GM12878 (cell line): ENCODE measurements at regions not wholly inside any gene's neighbourhood (a gene's known extent, or its start where the extent isn't known, plus 50 kb on each side); places are given as distances from the start of the nearest gene placed in this dataset.

Source experiments
- ATAC-seq: fragments of 200-7000 bp; cut with Tn5 transposase; 3 replicates; pipeline ENCODE4 v1.9.1; 2020; ENCODE audit warnings: mild to moderate bottlenecking, moderate library complexity
- BruUV-seq: library from RNA; stranded (reverse); fragments of 400-500 nt; replicated peaks from 2 replicates; lab custom pipeline; 2021; lab: Mats Ljungman, UMichigan
- CTCF ChIA-PET: fragments of 300-600 bp; sonication (Branson Sonifier 250); formaldehyde crosslinking; extraction: SDS; loops from one replicate; lab custom pipeline; 2021; ENCODE audit warnings: inconsistent platforms; lab: Yijun Ruan, JAX
- POLR2A ChIA-PET: fragments of 350-600 bp; formaldehyde crosslinking; extraction: SDS; loops from one replicate; lab custom pipeline; 2021; ENCODE audit warnings: inconsistent platforms; lab: Charles Lee
- RAD21 ChIA-PET: fragments of 300-600 bp; sonication (Branson Sonifier 250); formaldehyde crosslinking; loops from one replicate; lab custom pipeline; 2023; ENCODE audit warnings: antibody characterized with exemption; ENCODE audit not compliant: unreplicated experiment; lab: Charles Lee
- SMC1A ChIA-PET: fragments of 300-600 bp; sonication (Branson Sonifier 250); formaldehyde crosslinking; loops from one replicate; lab custom pipeline; 2023; ENCODE audit not compliant: unreplicated experiment, uncharacterized antibody; lab: Charles Lee
- DNase-seq: peaks from one replicate; pipeline ENCODE4 v3.0.0-alpha.2; 2011; ENCODE audit warnings: low read depth, low spot score
- FAIRE-seq: peaks from 3 replicates; lab custom pipeline; 2011; peaks lifted over from hg19 to GRCh38; lab: Jason Lieb, UNC
- H2AFZ ChIP-seq: 2 replicates; pipeline ENCODE4 v1.6.0; 2011; ENCODE audit warnings: low read depth, low read length, control low read depth; ENCODE audit not compliant: control insufficient read depth
- H3K27ac ChIP-seq: 2 replicates; pipeline ENCODE4 v1.5.1; 2011; ENCODE audit warnings: control low read depth; ENCODE audit not compliant: control insufficient read depth, insufficient read depth
- H3K27me3 ChIP-seq, 2 experiments: replicated peaks in 1 of 2; 2 replicates each; pipeline versions ENCODE4 v1.6.0 to v1.6.1; 2011; ENCODE audit warnings: low read length in 1 of 2; ENCODE audit not compliant: control insufficient read depth in 2 of 2, insufficient read depth in 2 of 2
- H3K36me3 ChIP-seq, 2 experiments: 2 replicates each; pipeline ENCODE4 v1.5.1; 2011; ENCODE audit warnings: low read length in 1 of 2; ENCODE audit not compliant: control insufficient read depth in 2 of 2, insufficient read depth in 2 of 2
- H3K4me1 ChIP-seq: 2 replicates; pipeline ENCODE4 v1.6.1; 2011; ENCODE audit warnings: mild to moderate bottlenecking, low read length, moderate library complexity, mixed read lengths; ENCODE audit not compliant: control insufficient read depth, insufficient read depth
- H3K4me2 ChIP-seq: 2 replicates; pipeline ENCODE4 v1.6.0; 2011; ENCODE audit warnings: control low read depth; ENCODE audit not compliant: control insufficient read depth, insufficient read depth
- H3K4me3 ChIP-seq: fragments of 200-600 bp; sonication (generic); 2 replicates; pipeline ENCODE4 v1.5.1; 2016
- H3K79me2 ChIP-seq: 2 replicates; pipeline ENCODE4 v1.6.0; 2011; ENCODE audit warnings: low read length; ENCODE audit not compliant: control insufficient read depth, insufficient read depth
- H3K9ac ChIP-seq: 2 replicates; pipeline ENCODE4 v1.8.0; 2011; ENCODE audit warnings: low read length, control low read depth, mixed read lengths; ENCODE audit not compliant: control insufficient read depth, insufficient read depth
- H3K9me3 ChIP-seq: replicated peaks from 3 replicates; pipeline ENCODE4 v1.5.1; 2011; ENCODE audit warnings: mild to moderate bottlenecking, low read length; ENCODE audit not compliant: control insufficient read depth, insufficient read depth
- H4K20me1 ChIP-seq: 2 replicates; pipeline ENCODE4 v1.6.0; 2011; ENCODE audit not compliant: control insufficient read depth, insufficient read depth
- ASH2L ChIP-seq: fragments of 300-600, 200-600 bp; sonication (generic); IDR thresholded peaks from 2 replicates; pipeline ENCODE4 v1.6.1; 2017; ENCODE audit warnings: low read depth, mild to moderate bottlenecking, borderline replicate concordance
- ATF7 ChIP-seq: fragments of 450-650 bp; IDR thresholded peaks from 2 replicates; pipeline ENCODE4 v1.6.1; 2016; ENCODE audit warnings: low read depth, mild to moderate bottlenecking
- CBX3 ChIP-seq: fragments of 200-600 bp; sonication (generic); IDR thresholded peaks from 2 replicates; pipeline ENCODE4 v1.6.1; 2016; ENCODE audit warnings: low read depth, borderline replicate concordance
- EP300 ChIP-seq, 2 experiments: fragments of 150-350 bp in 1 of 2; IDR thresholded peaks; 2 replicates each; pipeline ENCODE4 v1.6.1; 2011 to 2012; ENCODE audit warnings: low read depth in 2 of 2, low read length in 2 of 2, borderline replicate concordance in 1 of 2, improper control_type of control experiment in 1 of 2, inconsistent platforms in 1 of 2; ENCODE audit not compliant: control insufficient read depth in 1 of 2
- GATAD2B ChIP-seq: fragments of 450-650 bp; conservative IDR thresholded peaks from 2 replicates; pipeline ENCODE4 v1.6.1; 2017; ENCODE audit warnings: low read depth, mild to moderate bottlenecking, moderate library complexity
- HDAC6 ChIP-seq: fragments of 200-600 bp; sonication (generic); IDR thresholded peaks from one replicate; pipeline ENCODE4 v1.8.0; 2017; ENCODE audit warnings: antibody characterized with exemption; ENCODE audit not compliant: unreplicated experiment
- NFIC ChIP-seq: IDR thresholded peaks from 2 replicates; pipeline ENCODE4 v1.6.1; 2012; ENCODE audit warnings: low read depth, mild to moderate bottlenecking, inconsistent platforms, low read length, moderate library complexity
- RCOR1 ChIP-seq: conservative IDR thresholded peaks from 2 replicates; pipeline ENCODE4 v1.6.1; 2012; ENCODE audit warnings: low read depth, low read length, improper control_type of control experiment
- RUNX3 ChIP-seq: IDR thresholded peaks from 2 replicates; pipeline ENCODE4 v1.6.1; 2012; ENCODE audit warnings: low read length, inconsistent platforms
- SIN3A ChIP-seq: IDR thresholded peaks from 2 replicates; pipeline ENCODE4 v1.6.1; 2012; ENCODE audit warnings: low read depth, low read length, improper control_type of control experiment
- SMC3 ChIP-seq: IDR thresholded peaks from 2 replicates; pipeline ENCODE4 v1.6.1; 2011; ENCODE audit warnings: low read length, improper control_type of control experiment, borderline replicate concordance
- WGBS: methylation state at CpG from one replicate; pipeline ENCODE4 v1.1.6; 2016; ENCODE audit warnings: low lambda C conversion rate; ENCODE audit not compliant: insufficient replicate concordance, insufficient coverage; ENCODE audit errors: missing lambda C conversion rate; 5-methylcytosine and 5-hydroxymethylcytosine counted together
- in situ Hi-C: fragments of 300-500 bp; cut with MboI; formaldehyde crosslinking; loops from 9 replicates; pipeline ENCODE4 v1.14.3; 2018; ENCODE audit warnings: mixed read lengths
- intact Hi-C: fragments of 100-400 bp; cut with micrococcal nuclease; formaldehyde crosslinking; loops from one replicate; pipeline ENCODE4 v1.14.2; 2022; ENCODE audit not compliant: unreplicated experiment
- TF ChIP-seq, protein P1 (sequence below): fragments of 150-350 bp; IDR thresholded peaks from 2 replicates; pipeline ENCODE4 v1.6.1; 2014; ENCODE audit warnings: mild to moderate bottlenecking, low read depth, low read length

DNA sequence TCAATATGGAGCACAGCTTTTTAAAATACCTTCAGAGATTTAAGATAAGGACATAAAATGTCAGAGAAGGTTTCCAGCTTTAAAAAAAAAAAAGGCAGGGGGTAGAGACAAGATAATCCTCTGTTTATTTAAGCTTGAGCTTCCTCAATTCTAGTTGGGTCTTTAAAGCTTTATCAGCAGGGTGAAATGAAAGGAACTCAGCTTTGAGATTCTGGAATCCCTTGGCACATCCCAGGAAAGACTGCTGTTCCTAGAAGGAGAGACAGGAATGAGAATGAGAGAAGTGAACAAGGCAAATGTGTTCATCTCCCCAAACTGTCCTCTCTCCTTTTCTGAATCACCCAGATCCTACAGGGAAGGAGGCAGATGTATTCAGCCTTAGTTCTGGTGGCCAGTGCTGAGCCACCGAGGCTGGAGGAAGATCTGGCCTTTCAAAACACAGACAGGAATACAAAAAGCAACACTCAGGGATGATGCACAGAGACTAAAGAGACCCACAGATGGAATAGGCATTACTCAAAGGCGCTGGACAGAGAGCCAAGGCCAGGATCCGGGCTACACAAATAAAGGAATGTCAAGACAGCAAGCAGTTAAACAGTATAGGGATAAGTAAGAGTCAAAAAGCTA is 385.8 kb upstream of the DUSP10 start:
- ChIA-PET RAD21 (no interaction called here), SMC1A (interaction anchor here (0.8 kb wide), 1 partner anchor 608 kb away, joined by 4 read pairs; no protein-coding TSS in a partner anchor), CTCF (interaction anchor here (2.2 kb wide), 1 partner anchor 31 kb away, joined by 6 read pairs; no protein-coding TSS in a partner anchor), POLR2A (no interaction called here)
- no peaks in the 10 kb centered on the region for H3K36me3 ChIP-seq
- WGBS = 28% methylated on average over 3 of the region's 3 CpGs
- TF ChIP-seq EP300 (IDR thresholded peaks at IDR 0.05; ENCODE audit: borderline replicate concordance in 1 of 2, control insufficient read depth in 1 of 2, low read depth in 2 of 2, low read length in 2 of 2) (no peak), SIN3A (no peak), HDAC6 (no peak), RUNX3 (no peak), ASH2L (no peak), NFIC (no peak), SMC3 (no peak), RCOR1 (no peak), ATF7 (no peak), CBX3 (no peak), GATAD2B (no peak)
- TF ChIP-seq, protein P1, sequence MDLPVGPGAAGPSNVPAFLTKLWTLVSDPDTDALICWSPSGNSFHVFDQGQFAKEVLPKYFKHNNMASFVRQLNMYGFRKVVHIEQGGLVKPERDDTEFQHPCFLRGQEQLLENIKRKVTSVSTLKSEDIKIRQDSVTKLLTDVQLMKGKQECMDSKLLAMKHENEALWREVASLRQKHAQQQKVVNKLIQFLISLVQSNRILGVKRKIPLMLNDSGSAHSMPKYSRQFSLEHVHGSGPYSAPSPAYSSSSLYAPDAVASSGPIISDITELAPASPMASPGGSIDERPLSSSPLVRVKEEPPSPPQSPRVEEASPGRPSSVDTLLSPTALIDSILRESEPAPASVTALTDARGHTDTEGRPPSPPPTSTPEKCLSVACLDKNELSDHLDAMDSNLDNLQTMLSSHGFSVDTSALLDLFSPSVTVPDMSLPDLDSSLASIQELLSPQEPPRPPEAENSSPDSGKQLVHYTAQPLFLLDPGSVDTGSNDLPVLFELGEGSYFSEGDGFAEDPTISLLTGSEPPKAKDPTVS = no peak
- ATAC-seq (no peak), FAIRE-seq (no peak), DNase-seq (no peak)
- H3K79me2 ChIP-seq = no peaks in the 10 kb centered on the region
- H4K20me1 ChIP-seq = no peaks in the 10 kb centered on the region
- H3K9ac ChIP-seq = no peak overlapping the region
- no peak overlapping the region for H3K27ac ChIP-seq
- intact Hi-C loops (no loop called here), in situ Hi-C loops (no loop called here)
- no peak overlapping the region for H2AFZ ChIP-seq
- no peaks in the 10 kb centered on the region for H3K27me3 ChIP-seq
- BruUV-seq = no TSS peak
- no peak overlapping the region for H3K4me2 ChIP-seq
- no peak overlapping the region for H3K4me3 ChIP-seq
- no peaks in the 10 kb centered on the region for H3K9me3 ChIP-seq
- no peaks in the 10 kb centered on the region for H3K4me1 ChIP-seq
